Liver (tissue), 3 donors: ENCODE measurements at regions not wholly inside any gene's neighbourhood (a gene's known extent, or its start where the extent isn't known, plus 50 kb on each side); places are given as distances from the start of the nearest gene placed in this dataset.

Experiments used
- CTCF ChIP-seq: fragments of 150-350 bp; IDR thresholded peaks from 2 replicates; pipeline ENCODE4 v1.5.1; 2017; ENCODE audit warnings: improper control_type of control experiment, low read depth, low read length; ENCODE audit not compliant: missing input control
- JUND ChIP-seq, 2 donors: IDR thresholded peaks; 2 replicates each; pipeline ENCODE4 v1.6.1; 2016; ENCODE audit warnings: antibody characterized with exemption in 2 of 2
- donor health status: healthy.
- donor health status: healthy.

- TF ChIP-seq CTCF = no peak
- TF ChIP-seq JUND (IDR thresholded peaks at IDR 0.05) = no peak
These were observed 82.9 kb downstream of the YIPF5 start for GRCh38 chr5:144087576-144087975.
